ENCODE measurements at regions not wholly inside any gene's neighbourhood (a gene's known extent, or its start where the extent isn't known, plus 50 kb on each side); places are given as distances from the start of the nearest gene placed in this dataset.

DNA sequence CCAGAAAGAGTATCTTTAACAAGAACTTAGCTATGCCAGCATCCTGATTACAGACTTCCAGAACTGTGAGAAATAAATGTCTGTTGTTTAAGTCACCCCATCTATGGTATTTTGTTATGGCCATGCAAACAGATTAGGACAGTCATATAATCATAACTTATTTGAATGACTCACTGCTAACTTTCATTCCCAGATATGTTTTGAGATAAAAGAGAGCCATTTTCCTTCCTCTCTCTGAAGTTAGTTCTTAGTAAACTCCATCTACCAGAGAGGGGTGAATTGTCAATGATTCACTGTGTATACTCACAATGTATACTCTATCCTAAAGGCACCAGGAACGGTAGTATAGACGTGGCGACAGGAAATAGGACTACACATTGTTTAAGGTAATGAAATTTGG is 179.4 kb upstream of the DPH6 start:
- no peak for DNase-seq (ENCODE audit: low spot score)

DNA sequence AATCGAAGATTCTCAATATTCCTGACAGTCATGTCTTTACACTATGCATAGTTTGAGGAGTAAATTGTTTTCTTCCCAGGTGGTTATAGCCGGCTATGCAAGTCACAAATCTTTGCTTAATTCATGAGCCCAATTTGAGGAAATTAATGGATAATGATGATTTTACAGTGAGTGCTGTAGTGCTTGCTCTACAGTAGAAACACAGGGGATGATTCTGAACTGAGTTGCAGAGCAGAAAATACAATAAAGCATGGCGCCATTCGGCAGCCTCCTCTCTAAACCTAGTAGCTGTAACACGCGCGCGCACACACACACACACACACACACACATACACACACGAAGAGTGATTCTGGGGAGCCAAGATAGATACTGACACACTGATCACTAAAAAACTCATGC is 181.7 kb upstream of the DPH6 start:
- DNase-seq (ENCODE audit: low spot score): no peak

DNA sequence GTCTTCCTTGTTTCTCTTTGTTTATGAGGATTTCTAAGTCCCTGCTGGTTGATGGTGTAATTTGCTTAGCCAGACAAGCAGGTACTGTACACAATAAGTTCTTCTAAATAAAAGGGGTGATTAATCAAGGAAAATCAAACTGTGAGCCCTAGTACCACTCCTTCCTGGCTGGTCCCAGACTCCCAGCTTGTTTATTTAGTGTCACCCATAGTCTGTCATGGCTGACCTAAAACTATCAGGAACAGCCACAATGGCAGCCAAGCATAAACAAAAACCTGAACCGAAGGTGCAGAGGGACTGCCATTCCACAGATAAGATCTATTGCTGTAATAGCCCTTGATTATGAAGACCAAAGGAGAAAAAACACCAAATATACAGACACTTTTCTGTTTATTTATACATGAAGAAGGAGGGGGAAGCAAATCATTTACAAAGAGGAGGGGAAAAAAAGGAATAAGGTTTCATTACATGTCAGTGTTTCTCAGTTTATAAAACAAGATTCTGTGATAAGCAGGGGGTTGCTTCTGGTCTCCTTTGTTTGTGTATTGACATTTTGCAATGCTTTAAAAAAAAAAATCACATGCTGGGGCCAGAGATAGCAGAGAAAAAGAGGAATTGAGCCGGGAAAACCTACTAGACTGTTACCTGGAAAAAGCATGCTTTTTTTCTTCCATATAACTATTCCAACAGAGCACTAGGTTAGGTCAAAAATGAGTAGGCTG is 182.4 kb upstream of the DPH6 start:
- DNase-seq (ENCODE audit: low spot score): no peak

DNA sequence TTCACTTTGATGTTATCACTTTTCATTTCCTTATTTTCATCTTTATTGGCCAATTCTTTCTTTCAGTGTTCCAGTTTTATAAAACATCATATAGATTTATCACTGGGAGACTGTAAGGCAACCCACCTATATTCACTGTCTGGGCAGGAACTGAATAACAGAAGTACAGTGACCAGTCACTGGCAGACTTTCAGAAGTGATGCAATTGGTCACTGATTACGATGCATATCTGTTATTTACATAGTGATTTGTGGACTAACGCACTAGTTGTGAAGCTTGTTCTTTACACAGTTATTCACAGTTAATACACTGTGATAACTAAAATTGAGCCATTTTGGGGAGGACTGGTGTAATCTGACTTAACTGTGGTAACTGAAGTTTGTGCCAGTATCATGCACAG is 190.2 kb upstream of the DPH6 start:
- no peak for DNase-seq (ENCODE audit: low spot score)

DNA sequence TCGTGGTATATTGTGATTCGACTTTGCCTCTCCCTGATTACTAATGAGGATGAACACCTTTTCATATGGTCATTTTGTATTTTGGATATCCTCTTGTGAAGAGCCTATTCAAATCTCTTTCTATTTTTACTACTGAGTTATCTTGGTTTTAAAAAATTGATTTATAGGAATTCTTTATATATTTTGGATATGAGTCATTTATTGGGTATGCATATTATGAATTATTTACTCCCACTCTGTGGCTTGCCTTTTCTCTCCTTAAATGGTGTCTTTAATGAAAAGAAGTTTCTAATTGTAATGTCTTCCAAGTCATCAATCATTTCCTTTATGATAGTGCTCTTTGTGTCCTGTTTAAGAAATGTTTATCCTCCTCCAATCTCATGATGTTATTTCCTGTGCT is 191.5 kb upstream of the DPH6 start:
- DNase-seq (ENCODE audit: low spot score): no peak

DNA sequence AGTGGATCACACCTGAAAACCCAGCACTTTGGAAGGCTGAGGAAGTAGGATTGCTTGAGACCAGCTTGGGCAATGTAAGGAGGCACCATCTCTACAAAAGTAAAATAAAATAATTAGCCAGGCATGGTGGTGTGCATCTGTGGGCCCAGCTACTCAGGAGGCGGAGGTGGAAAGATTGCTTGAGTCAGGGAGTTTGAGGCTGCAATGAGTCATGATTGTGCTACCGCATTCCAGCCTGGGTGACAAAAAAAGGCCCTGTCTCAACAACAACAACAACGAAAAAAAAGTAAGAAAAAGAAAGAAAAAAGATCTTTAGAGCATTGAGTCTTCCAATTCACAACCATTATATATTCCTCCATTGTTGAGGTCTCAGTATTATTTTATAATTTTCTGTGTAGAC is 192.4 kb upstream of the DPH6 start:
- no peak for DNase-seq (ENCODE audit: low spot score)

DNA sequence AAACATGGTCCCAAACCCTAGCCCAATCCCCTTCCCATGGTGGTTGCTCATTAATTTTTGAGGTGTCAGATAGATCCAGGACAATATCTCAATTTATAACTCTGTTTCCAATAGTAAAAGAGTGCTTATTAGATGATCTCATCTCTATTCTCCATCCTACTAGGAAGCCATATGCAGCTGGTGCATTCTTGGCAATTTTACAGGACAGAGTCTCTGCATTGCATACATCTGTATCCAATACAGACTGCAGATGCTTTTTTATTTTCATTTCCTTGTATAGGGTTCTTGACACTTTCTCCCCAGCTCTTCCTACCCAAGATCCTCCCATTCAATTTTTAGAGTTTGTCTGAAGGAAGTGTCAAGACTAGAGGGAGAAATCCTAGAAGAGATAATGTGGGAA is 194.8 kb upstream of the DPH6 start:
- no peak for DNase-seq (ENCODE audit: low spot score)

DNA sequence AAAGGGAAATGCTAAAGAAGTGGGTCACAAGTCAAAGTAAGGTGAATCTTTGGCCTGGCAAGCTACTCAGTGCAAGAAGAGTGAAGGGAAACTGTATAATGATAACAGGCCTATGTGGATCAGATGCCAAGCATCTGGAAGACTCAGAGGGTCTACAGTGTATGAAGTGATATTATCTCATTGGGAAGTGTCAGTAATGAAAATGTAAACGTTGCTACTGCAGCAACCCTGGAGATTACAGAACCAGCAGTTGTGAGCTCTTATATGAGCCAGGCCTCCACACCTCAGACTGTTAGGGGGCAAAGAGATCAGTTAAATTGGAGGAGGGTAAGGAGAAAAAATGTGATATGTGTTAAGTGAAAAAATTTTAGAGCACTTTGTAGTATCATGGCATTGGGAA is 195.4 kb upstream of the DPH6 start:
- DNase-seq (ENCODE audit: low spot score): no peak

DNA sequence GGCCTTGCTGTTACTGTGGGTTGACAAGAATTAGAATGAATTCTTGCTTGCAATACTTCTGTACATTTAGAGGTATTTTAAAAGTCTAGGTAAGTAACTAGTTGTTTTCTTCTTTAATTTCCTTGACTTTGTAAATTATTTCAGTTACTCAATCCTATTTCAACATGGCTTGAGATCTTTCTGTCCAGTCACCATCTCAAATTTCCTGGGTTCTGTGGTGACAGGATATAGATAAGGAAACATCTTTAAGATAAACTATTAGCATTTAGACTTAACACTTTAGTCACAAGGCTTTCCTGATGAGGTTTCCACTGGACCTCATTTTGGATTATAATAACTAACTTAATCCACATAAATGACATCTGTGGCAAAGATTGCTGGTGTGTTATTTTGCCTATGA is 195.9 kb upstream of the DPH6 start:
- DNase-seq (ENCODE audit: low spot score): no peak

DNA sequence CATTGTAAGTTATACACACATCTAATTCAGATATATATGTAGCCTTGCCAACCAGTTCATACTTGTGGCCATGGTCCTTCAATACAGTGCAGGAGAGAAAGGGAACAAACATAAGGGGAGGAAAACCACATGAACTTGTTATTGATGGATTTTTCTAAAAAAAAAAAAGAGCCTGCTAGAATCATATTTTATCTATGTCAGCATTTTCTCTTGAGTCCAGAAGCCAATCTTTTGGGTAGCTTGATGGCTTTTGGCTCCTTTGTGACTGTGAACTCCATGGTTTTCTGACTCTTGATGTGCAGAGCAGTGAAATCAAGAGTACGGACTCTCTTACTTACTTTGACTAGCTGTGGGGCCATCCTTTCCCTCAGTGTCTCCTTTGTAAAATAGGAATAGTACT is 197.4 kb upstream of the DPH6 start:
- no peak for DNase-seq (ENCODE audit: low spot score)

DNA sequence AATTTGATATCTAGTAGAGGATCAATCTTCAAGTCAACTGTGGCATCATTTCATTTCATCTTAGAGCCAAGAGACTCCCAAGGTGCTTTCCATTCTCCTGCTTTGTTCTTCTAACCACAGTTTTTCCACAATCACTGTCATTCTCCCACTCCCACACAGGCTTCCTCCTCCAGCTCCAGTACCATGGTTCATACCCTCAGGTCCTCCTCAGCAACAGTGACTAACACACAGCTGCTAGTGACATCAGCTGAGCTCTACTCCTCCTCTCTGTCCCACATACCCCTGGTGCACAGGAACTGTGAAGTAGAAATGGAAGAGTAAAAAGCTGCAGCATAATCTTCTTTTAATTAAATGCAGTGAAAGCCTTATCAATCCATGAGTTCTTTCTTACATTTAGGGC is 200.2 kb upstream of the DPH6 start:
- no peak for DNase-seq (ENCODE audit: low spot score)

DNA sequence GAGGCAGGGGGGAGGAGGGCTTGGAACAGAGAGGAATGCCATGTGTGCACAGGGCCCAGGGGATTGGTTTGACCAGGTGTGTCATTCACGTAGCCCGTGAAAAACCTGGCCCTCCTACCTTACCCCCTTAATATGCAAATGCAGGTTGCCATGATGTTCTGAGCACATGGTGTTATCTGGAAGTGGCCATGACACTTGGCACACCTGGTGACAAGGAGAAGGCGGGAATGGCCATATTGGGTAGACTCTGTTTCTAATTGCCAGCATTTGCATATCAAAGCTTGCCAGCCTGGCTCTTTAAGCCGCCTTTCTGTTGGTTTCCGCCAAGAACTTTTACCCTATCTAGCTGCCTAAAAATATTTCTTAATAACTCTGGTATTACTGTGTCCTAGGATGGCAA is 202.1 kb upstream of the DPH6 start:
- DNase-seq (ENCODE audit: low spot score): no peak

DNA sequence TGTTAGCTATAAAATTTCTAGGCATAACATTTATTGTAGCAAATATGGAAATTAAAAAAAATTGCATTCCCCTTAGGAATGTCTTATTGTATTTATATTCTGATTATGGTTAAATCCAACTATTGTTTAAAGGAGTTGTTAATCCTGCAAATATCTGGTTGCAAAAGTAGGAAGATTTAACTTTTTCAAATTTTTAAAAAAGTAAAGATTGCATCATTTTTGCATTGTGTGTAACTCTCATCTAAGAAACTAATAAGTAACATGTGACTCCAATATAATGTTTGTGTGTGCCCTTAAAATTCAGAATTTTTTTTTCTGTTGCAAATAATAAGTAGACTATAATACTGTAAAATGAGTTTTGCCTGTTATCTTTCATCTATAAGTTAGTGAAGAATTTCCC is 204.1 kb upstream of the DPH6 start:
- DNase-seq (ENCODE audit: low spot score): no peak

DNA sequence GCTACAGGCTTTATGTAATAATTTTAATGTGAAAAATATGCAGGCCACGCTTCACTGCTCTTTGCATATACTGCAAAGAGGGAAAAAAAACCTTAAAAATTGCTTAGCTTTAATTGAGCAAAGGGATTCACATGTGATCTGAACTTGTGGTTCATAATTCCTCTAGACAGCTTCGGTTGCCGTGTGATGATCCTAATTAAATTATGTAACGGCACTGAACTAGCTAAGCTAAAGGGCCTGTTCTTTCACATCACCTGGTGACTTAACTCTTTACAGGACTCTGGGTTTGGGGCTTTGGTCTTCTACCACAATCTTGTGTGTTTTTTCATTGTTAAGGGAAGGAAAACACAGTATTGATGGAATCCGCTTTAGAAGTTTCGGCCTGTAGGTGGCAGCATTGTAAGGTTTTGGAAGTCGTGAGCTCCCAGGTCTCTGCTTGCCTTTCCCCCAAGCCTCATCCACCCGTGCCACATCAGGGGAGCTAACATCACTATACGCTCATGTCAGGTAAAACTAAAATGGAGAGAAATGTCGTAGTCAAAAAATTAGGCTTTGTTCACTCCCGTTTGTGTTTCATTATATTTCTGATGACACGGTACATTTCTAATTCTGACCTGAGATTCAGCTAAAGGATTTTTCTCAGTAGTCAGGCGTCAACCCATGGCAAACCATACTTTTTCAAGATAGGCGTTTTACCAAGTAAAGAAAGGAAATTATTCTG is 205.6 kb upstream of the DPH6 start:
- peak; percentile 70 for DNase-seq (ENCODE audit: low spot score)

DNA sequence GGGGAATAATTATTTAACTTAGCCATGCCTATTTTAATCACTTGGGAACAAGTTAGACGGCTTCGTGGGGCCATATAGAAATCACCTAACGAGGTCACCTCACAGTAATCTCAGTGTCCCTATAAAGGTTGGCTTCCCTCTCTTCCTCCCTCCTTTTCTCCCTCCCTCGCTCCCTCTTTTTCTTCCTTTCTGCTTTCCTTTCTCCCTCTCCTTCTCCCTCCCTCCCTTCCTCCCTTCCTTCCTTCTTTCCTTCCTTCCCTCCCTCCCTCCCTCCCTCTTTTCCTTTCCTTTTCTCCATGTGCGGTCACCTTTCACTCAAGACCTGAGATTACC is 206.1 kb upstream of the DPH6 start:
- DNase-seq (ENCODE audit: low spot score): no peak

DNA sequence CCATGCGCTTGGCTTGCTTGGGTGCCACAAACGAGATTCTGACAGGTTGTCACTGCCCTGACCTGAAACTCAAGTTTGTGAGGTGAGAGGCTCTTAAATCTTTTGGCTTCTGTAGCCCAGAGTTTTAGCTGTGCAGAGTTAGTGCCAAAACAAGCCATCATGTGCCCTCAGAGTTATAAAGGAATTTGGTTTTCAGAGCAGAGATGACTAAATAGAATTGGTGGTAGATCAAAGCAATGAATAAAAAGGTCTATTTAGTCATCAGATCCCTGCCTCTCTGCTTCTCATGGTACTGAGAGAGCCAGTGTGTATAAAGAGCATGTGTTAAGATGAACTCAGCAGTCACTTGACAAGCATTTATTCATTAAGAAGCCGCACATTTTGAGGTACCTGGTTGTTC is 207.5 kb upstream of the DPH6 start:
- DNase-seq (ENCODE audit: low spot score): no peak

DNA sequence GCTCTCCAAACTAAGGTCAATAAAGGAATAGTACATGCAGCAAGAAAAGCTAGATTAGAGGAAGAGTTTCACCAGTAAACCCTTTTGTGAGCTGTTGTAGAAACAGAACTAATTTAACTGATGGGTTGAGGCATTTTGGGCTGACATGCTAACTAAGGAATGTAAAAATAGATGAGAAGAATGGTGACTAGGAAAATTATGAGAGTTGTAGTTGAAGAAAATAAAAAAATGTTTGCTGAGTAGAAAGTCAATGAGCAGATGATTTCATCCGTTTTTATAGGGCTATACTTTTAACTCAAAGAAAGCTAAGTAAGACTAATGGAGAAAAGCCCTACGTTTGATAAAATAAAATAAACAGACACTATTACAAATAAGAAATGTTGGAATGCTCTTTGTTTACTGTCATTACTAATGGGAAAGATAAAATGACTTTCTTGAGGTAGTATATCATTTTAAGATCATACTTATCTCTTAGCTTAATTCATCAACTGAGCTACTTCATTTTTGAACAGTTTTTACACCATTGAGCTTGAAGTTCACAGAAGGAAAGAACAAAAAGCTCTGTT is 209.4 kb upstream of the DPH6 start:
- no peak for DNase-seq (ENCODE audit: low spot score)

DNA sequence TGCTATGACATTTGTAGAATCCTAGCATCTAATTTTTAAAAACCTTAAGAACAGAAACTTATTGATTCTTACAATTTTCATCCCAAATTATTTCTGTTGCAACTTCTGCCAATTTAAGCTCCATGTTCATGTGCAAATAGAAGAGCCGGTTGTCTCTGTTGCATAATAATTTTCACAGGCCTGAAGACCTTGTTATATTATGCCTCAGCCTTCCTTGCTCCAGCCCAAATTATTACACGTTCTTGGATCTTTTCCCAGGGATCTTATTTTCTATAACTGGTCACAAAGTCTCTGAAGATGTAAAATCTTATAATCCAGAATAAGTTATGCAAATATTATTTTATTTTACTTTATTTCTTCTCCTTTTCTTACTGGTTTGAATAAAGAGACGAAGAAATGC is 210.7 kb upstream of the DPH6 start:
- DNase-seq (ENCODE audit: low spot score): no peak

DNA sequence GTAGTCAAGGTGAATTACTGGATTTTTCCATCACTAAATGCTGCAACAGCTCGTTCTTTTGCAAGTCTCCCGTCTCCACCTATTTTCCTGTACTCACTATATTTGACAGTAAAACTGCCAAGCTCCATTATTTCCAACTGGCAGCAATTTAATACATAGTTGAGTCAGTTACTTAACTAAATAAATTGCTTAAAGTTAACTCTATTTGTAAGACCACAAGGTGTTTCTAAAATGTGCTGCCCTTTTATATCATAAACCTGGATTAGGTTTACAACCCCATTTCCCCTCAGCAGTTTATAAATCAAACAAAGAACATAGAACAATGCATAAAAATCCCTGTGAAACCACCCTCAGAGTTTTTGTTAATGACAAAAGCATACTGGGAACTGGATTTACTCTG is 211.4 kb upstream of the DPH6 start:
- no peak for DNase-seq (ENCODE audit: low spot score)

DNA sequence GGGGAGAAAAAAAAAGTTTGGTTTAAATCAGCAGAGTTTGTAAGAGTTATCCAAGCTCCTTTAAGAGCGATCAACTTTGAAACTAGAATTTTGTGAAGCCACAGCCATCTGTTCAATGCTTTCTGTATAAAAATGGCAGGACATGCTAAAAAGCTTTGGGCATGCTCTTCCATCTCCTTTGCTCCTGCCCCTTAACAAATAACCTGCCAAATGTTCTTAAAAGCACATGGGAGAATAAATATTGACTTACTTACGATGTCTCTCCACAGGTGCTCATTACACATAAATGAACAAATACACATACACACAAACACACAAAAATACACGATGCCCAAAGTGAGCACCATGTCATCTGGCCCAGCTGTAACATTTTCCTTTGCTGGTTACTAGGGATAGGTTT is 211.8 kb upstream of the DPH6 start:
- DNase-seq (ENCODE audit: low spot score): no peak

DNA sequence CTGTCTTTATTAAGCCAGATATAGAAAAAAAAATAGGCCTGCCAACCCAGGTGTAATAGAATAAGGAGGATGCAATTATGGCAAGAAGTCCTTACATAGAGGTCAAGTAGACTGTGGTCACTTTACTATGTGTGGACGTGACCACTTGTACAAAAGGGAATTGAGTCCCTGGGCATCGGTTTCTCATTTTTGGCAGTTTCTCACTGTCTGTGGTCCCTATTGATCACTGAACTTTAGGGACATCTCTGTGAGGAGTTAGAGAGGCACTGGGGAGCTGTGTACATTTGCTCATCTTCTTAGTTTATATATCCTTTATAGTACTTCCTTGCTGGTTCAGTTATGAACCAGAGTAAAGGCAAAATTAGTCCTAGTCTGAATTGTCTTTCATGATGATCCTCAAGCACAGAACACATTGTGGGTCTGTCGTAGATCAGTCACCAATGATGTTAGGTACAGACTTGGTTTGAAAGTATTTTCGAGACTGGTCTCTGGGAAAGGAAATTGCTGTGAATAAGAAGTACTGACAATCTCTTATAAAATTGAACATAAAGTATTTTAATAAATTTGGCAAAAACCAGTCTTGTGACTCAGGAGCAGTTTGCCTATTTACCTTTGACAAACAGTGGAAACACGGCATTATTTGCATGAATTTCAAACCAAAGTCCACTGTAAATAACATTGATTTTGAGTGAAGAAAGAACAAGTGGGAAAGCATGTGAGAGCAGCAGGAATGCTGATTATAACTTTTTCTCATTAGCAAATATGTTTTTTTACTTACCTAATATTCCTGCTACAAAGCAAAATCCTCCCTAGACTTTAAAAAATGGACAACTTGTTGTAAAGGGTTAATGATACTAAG is 218.9 kb upstream of the DPH6 start:
- DNase-seq (ENCODE audit: low spot score): no peak

DNA sequence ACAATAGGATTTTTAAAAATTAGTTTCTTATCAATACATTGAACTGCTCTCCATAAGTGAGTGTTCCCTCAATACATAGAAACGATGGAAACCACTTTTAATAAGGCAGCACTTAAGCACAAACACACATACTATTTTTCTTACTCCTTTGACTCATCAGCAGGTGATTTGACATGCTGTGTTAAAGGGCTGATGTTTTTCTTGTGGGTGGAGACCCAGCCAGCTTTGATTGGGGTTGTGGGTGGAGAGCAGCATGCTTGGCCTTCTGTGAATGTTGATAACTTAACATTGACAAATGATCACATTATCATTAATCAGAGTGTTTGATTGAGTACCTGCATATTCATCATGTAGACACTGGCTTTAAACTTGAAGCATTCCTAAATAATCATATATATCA is 223.0 kb upstream of the DPH6 start:
- DNase-seq (ENCODE audit: low spot score): no peak

DNA sequence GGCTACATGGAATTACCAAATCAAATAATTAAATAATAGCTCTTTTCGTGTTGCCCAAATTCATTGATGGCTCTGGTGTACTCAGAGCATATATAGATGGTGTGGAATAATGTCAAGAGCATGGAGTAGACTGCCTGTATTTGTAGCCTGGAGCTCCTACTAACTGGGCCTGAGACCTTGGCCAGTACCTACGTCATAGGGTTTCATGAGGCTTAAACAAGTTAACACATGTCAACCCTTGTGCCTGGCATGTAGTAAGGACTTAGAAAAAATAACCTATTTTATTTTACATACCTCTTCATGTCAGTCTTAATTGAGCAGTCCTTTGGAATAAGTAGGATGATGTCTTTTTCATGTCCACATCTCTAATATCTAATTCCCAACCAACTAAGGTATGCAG is 223.7 kb upstream of the DPH6 start:
- no peak for DNase-seq (ENCODE audit: low spot score)

All from ureter (tissue), 1 donor.